Uterus (tissue), 3 donors: ENCODE measurements at regions not wholly inside any gene's neighbourhood (a gene's known extent, or its start where the extent isn't known, plus 50 kb on each side); places are given as distances from the start of the nearest gene placed in this dataset.
"Not testable (repeated sequence)": the region's sequence is repeated elsewhere in the genome, so short reads cannot be mapped to it uniquely, and the experiment has no call there.

Source experiments
- DNase-seq, 2 donors: peaks; one replicate each; pipeline ENCODE4 v3.0.0-alpha.2; 2019 to 2020
- H3K27ac ChIP-seq, 2 donors: fragments of 200-600 bp; sonication (generic); 1 replicate in 1 of 2; 2 replicates in 1 of 2; pipeline ENCODE4 v1.5.1; 2016 to 2018
- H3K27me3 ChIP-seq, 2 donors: fragments of 200-600 bp; sonication (generic); one replicate each; pipeline ENCODE4 v1.5.1; 2018 to 2019; ENCODE audit warnings: control low read depth in 1 of 2
- H3K36me3 ChIP-seq, 2 donors: fragments of 200-600 bp; sonication (generic); one replicate each; pipeline ENCODE4 v1.5.1; 2019; ENCODE audit warnings: control low read depth in 1 of 2
- H3K4me1 ChIP-seq, 2 donors: fragments of 200-600 bp; sonication (generic); one replicate each; pipeline ENCODE4 v1.5.1; 2018 to 2019; ENCODE audit warnings: control low read depth in 1 of 2
- H3K4me3 ChIP-seq, 2 donors: fragments of 200-600 bp; sonication (generic); 1 replicate in 1 of 2; 2 replicates in 1 of 2; pipeline ENCODE4 v1.5.1; 2018 to 2019; ENCODE audit warnings: mild to moderate bottlenecking in 1 of 2
- H3K9me3 ChIP-seq, 2 donors: fragments of 200-600 bp; sonication (generic); one replicate each; pipeline ENCODE4 v1.5.1; 2019; ENCODE audit warnings: control low read depth in 1 of 2
- POLR2A ChIP-seq, 2 donors: fragments of 450-650 bp; IDR thresholded peaks; one replicate each; pipeline ENCODE4 v1.6.1; 2016; ENCODE audit warnings: antibody characterized with exemption in 2 of 2, mild to moderate bottlenecking in 1 of 2, moderate library complexity in 1 of 2
- intact Hi-C: fragments of 100-400 bp; cut with DNase I; formaldehyde crosslinking; loops from one replicate; pipeline ENCODE4 v1.15.1; 2023; ENCODE audit warnings: low total_unique reads
- TF ChIP-seq, protein P1 (sequence below), 4 experiments: fragments of 200-600 bp in 2 of 4; fragments of 450-650 bp in 2 of 4; sonication (generic) in 2 of 4; IDR thresholded peaks; one replicate each; pipeline ENCODE4 v1.5.1; 2016 to 2019; ENCODE audit warnings: antibody characterized with exemption in 4 of 4, mild to moderate bottlenecking in 2 of 4, moderate library complexity in 1 of 4
- donor health status: DM: yes; HTN: yes; CAD: no.

DNA sequence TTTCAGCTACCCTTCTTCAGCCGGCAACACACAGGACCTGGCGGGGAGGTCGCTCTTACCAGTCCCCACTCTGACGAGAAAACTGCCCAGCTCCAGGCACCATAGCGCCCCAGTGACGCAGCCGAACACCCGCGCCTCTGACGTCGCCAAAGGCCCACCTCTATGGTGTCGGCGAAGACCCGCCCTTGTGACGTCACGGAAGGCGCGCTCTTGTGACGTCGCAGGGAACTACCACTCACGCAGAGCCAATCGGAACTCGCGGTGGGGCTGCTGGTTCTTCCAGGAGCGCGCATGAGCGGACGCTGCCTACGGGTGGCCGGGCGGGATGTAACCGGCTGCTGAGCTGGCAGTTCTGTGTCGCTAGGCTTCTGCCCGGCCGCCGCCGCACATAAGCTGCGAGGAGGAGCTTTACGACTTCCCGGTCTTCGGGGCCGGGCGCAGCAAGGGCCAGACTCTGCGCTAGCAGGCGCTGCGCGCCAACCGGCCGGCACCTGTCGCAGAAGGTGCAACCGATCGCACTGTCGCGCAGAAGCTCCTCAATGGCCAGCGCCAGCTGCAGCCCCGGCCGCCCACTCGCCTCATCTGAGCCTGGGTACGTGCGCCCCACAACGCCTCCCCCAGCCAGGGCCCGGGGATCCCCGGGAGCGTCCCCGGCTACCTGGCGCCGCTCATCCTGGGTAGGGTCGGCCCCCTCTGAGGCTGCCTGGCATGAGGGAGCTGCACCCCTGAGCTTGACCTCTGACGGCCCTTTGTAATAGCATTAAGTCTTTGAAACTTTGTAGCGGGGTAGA, 121.3 kb upstream of the FBXO28 start:
- intact Hi-C loops, H3K36me3 ChIP-seq, H3K4me1 ChIP-seq, H3K9me3 ChIP-seq, H3K27me3 ChIP-seq: not testable (repeated sequence)
- Histone ChIP-seq H3K4me3 (peak overlapping the region; percentile 72 to 81), H3K27ac (peak overlapping the region; percentile 69 to 85)
- TF ChIP-seq POLR2A (IDR thresholded peaks at IDR 0.05), result peak; percentile 88 to 95
- TF ChIP-seq, protein P1, sequence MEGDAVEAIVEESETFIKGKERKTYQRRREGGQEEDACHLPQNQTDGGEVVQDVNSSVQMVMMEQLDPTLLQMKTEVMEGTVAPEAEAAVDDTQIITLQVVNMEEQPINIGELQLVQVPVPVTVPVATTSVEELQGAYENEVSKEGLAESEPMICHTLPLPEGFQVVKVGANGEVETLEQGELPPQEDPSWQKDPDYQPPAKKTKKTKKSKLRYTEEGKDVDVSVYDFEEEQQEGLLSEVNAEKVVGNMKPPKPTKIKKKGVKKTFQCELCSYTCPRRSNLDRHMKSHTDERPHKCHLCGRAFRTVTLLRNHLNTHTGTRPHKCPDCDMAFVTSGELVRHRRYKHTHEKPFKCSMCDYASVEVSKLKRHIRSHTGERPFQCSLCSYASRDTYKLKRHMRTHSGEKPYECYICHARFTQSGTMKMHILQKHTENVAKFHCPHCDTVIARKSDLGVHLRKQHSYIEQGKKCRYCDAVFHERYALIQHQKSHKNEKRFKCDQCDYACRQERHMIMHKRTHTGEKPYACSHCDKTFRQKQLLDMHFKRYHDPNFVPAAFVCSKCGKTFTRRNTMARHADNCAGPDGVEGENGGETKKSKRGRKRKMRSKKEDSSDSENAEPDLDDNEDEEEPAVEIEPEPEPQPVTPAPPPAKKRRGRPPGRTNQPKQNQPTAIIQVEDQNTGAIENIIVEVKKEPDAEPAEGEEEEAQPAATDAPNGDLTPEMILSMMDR (IDR thresholded peaks at IDR 0.05), result peak in 1 of 4 experiments; percentile 26
- peak; percentile 100 for DNase-seq

DNA sequence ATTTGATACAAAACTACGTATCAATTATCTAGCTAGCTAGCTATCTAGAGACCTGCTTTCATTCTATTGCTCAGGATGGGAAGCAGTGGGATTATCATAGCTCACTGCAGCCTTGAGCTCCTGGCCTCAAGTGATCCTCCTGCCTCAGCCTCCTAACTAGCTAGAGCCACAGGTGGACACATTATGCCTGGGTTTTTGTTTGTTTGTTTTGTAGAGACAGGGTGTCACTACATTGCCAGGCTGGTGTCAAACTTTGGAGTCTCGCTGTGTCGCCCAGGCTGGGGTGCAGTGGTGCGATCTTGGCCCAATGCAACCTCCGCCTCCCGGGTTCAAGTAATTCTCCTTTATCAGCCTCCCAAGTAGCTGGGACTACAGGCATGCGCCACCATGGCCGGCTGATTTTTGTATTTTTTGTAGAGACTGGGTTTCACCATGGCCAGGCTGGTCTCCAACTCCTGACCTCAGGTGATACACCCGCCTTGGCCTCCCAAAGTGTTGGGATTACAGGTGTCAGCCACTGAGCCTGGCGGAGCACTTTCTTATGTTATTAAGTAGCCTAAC, 122.5 kb upstream of the FBXO28 start:
- H3K4me3 ChIP-seq, H3K27ac ChIP-seq: not testable (repeated sequence)

DNA sequence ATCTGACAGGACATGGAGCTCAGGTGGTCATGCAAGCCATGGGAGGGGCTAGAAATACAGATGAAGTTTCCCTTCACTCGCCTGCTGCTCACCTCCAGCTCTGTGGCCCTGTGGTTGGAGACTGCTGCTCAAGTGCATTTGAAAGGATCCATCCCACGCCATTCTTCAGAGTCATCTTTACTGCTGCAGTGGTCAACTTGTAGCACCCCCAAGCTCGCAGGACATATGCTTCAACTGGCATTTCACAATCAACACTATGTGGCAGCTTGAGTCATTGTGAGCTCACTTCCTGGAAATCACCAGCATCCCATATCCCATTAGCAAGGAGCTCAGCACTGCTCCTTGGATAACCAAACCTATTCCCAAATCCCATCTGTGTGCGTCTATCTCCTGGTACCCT, 116.2 kb upstream of the TP53BP2 start:
- DNase-seq, H3K36me3 ChIP-seq, H3K9me3 ChIP-seq, intact Hi-C loops, H3K4me1 ChIP-seq, H3K4me3 ChIP-seq, H3K27ac ChIP-seq, H3K27me3 ChIP-seq: not testable (repeated sequence)

More for the DNA sequence above, 122.5 kb upstream of the FBXO28 start:
- H3K9me3 ChIP-seq, intact Hi-C loops, H3K4me1 ChIP-seq, H3K36me3 ChIP-seq, H3K27me3 ChIP-seq: not testable (repeated sequence)
- DNase-seq, result peak; percentile 11 to 16

DNA sequence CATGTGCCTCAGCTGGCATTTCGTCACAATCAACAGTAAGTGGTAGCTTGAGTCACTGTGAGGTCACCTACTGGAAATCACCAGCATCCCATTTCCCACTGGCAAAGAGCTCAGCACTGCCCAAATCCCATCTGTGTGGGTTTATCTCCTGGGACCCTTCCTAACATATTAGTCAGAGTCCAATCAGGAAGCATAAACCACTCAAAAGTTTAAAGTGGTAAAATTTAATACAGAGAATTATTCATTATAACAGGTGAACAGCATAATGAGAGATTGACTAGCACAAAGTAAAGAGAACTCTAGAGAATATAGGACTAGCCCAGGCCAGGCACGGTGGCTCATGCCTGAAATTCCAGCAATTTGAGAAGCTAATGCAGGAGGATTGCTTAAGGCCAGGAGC, 107.1 kb upstream of the TP53BP2 start:
- H3K27me3 ChIP-seq, H3K4me3 ChIP-seq, H3K27ac ChIP-seq, H3K9me3 ChIP-seq, DNase-seq, H3K4me1 ChIP-seq, intact Hi-C loops, H3K36me3 ChIP-seq: not testable (repeated sequence)

DNA sequence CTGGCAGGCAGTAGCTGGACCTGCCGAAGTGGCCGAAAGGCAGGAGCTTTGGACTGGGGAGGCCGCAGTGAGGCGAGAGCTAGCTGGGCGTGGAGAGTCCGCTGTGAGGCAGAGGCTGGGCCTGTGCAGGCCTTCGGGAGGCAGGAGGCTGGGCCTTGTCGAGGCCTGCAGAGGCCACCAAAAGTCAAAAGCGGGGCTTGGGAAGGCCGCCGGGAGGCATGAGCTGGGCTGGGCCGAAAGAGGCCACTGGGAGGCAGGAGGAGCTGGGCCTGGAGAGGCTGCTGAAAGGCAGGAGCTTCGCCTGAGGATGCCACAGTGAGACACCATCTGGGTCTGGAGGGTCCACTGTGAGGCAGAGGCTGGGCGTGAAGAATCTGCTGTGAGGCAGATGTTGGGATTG, 105.8 kb upstream of the TP53BP2 start:
- H3K4me1 ChIP-seq, H3K9me3 ChIP-seq, intact Hi-C loops: not testable (repeated sequence)

DNA sequence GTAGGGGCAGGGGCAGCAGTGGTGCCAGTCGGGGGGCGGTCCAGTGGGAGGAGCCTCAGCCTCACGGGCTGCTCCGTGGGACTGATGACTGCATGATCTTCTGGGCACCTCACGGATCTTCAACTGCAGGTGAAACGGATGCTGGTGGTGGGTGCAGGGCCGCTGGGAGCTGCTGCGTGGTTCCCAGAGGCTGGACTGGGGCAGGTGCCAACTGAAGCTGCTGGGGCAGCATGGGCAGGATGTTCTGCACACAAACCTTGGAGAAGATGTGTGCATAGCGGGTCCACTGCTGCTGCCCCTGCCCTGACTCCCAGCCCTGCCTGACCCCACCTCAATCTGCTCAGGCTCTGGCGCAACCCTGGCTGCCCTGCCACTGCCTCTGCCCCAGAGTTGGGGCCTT, 104.2 kb upstream of the TP53BP2 start:
- H3K9me3 ChIP-seq, H3K4me1 ChIP-seq, H3K36me3 ChIP-seq, H3K27me3 ChIP-seq, DNase-seq, H3K27ac ChIP-seq, intact Hi-C loops, H3K4me3 ChIP-seq: not testable (repeated sequence)

More for the DNA sequence above, 105.8 kb upstream of the TP53BP2 start:
- H3K4me3 ChIP-seq, H3K27ac ChIP-seq, H3K36me3 ChIP-seq, H3K27me3 ChIP-seq, DNase-seq: not testable (repeated sequence)

DNA sequence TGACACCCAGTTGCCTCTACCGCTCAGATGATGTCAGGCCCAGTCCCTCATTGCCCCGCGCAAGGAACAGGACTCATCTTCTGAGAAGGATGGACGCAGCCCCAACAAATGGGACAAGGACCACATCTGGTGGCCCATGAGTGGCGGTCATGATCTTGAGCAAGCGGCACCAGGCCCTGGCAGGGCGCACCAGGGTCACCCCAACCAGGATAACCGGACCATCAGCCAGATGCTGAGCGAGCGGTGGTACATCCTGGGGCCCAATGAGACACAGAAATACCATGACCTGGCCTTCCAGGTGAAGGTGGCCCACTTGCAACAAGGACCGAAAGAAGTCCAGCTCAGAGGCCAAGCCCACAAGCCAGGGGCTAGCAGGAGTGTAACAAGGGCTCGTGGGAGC, 102.3 kb upstream of the TP53BP2 start:
- H3K27ac ChIP-seq, intact Hi-C loops, H3K36me3 ChIP-seq, H3K4me3 ChIP-seq, H3K4me1 ChIP-seq, H3K27me3 ChIP-seq, DNase-seq, H3K9me3 ChIP-seq: not testable (repeated sequence)

DNA sequence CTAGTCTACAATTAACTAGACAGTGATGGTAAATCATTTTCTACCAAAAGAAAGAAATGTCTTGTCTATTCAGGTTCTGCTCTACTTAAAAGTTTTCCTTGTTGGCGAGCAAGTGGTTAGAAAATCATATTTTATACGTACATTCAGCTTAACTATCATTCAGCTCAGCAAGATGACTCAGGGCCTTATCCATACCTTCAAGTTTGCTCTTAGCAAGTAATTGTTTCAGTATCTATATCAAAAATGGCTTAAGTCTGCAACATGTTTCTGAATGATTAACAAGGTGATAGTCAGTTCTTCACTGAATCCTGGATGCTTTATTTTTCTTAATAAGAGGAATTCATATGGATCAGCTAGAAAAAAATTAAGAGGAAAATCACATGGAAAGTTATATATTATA, 90.8 kb upstream of the TP53BP2 start:
- H3K4me1 ChIP-seq, H3K36me3 ChIP-seq, H3K27me3 ChIP-seq, H3K4me3 ChIP-seq, H3K9me3 ChIP-seq, DNase-seq, intact Hi-C loops, H3K27ac ChIP-seq: not testable (repeated sequence)

DNA sequence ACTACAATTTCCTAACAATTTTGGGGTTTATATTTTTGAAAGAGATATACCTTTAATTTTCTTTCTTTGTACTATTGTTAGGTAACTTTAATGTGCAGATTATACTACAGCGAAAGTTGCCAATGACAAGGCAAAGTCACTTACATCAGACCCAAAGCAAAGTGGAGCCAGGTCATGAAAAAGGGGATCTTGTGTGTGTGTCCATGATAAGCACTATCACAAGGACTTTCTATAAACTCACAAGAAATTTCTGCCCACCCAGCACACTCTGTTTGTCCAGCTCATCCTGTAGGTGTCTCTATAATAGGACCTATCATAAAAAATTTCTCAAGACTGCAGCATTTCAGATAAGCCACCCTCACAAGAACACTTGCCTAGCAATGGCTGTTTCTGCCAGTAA, 85.7 kb upstream of the TP53BP2 start:
- H3K36me3 ChIP-seq, H3K9me3 ChIP-seq, DNase-seq, H3K4me1 ChIP-seq, H3K27ac ChIP-seq, H3K4me3 ChIP-seq, H3K27me3 ChIP-seq, intact Hi-C loops: not testable (repeated sequence)

DNA sequence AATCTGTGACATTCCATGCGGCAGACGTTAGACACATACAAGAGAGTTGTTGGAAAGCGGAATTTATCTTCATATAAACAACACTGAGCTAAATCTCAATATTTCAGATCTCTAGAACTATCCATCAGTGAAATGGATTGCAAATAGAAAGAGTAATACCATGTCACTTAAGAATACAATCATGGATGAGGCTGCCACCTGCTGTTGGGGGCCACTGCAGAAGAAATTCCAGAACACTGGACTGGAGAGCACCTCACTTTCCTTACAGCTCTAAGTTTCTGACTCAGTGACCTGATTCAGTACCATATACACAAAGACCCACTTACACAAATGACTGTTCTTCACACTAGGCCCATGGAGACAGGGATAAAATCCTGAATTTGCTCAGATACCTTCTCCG, 75.1 kb upstream of the TP53BP2 start:
- H3K27ac ChIP-seq, H3K9me3 ChIP-seq, H3K27me3 ChIP-seq, intact Hi-C loops, H3K4me1 ChIP-seq, H3K36me3 ChIP-seq, H3K4me3 ChIP-seq: not testable (repeated sequence)
- DNase-seq, result peak; percentile 30 to 34

DNA sequence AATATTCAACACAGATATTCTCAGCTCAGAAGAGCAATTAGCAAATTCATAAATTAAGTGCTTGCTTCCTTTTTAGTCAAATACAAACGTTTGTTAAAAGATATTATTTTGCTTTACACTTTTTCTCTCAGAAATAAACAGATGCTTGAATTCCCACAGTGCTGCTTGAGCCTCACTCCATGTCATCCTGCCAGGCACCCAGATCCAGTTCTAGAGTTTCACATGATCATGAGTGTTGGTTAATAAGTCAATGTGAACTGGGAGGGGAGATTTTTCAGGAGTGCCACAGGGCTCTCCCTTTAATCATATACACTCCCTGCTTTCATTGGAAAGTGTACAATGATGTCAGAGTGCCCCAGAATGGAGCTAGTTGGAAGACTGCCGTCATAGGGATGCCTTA, 69.7 kb upstream of the TP53BP2 start:
- H3K36me3 ChIP-seq, H3K9me3 ChIP-seq, H3K4me1 ChIP-seq, H3K27me3 ChIP-seq, H3K27ac ChIP-seq, H3K4me3 ChIP-seq, DNase-seq, intact Hi-C loops: not testable (repeated sequence)

DNA sequence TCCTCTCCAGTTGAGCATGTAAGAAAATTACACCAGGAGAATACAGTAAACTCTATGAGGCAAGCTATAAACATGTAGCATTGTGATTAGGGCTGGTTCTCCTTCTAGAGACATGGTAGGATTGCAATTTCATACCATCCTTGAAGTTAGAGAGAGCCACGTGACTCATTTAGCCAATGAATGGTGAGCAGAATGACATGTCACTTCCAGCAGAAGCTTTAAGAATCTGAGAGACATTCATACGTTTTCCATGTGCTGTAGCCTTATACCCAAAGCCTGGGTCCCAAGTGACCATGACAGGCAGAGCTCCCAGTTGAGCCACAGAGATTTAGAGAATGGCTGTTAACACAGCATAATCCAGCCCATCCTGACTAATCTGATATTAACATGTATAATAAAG, 68.0 kb upstream of the TP53BP2 start:
- DNase-seq, intact Hi-C loops, H3K9me3 ChIP-seq, H3K4me1 ChIP-seq, H3K36me3 ChIP-seq, H3K4me3 ChIP-seq, H3K27me3 ChIP-seq, H3K27ac ChIP-seq: not testable (repeated sequence)
